ENCODE measurements at regions not wholly inside any gene's neighbourhood (a gene's known extent, or its start where the extent isn't known, plus 50 kb on each side); places are given as distances from the start of the nearest gene placed in this dataset.

- no peak for DNase-seq (ENCODE audit: extremely low read depth in 1 of 2, low read depth in 1 of 2)
These were observed 1451.0 kb upstream of the IGFBP7 start for GRCh38 chr4:58561170-58561569.

DNA sequence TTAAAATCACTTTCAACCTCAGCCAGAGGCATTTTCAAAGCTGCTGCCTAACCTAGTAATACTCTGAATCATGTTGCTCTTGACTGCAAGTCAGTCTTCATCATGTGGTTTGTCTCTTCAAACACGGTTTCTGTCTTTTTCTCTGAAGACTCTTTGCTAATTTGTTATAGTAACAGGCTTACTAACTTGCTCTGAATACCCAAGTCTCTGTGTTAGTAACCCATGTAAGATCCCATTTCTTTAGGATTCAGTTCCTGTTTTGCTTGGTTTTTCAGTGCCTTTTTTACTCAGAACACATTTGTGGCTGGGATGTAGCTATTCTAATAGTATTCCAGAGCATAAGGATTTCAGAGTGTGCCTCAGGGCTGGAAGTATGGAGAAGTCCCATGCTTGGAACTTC, 1450.6 kb upstream of the IGFBP7 start:
- DNase-seq (ENCODE audit: extremely low read depth in 1 of 2, low read depth in 1 of 2), result no peak

DNA sequence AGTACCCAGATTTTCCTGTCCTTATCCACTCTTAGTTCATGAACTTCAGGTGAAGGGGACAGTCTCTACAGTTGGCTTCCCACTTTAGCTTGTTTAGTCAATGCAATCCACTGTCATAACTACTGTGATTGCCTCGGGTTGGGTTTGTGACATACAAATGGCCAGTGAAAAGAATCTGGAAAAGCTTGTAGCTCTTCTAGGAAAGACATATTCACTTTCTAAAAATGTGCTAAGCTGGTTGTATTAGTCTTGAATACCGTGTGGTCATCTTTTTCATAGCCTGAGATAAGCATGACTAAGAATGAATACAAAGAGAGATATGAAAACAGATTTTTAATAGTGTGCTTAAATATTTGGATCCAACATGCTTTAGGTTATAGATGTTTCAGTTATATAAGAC, 1443.5 kb upstream of the IGFBP7 start:
- no peak for DNase-seq (ENCODE audit: extremely low read depth in 1 of 2, low read depth in 1 of 2)

GRCh38 chr4:58553031-58553430, 1442.8 kb upstream of the IGFBP7 start:
- DNase-seq (ENCODE audit: extremely low read depth in 1 of 2, low read depth in 1 of 2), result no peak

DNA sequence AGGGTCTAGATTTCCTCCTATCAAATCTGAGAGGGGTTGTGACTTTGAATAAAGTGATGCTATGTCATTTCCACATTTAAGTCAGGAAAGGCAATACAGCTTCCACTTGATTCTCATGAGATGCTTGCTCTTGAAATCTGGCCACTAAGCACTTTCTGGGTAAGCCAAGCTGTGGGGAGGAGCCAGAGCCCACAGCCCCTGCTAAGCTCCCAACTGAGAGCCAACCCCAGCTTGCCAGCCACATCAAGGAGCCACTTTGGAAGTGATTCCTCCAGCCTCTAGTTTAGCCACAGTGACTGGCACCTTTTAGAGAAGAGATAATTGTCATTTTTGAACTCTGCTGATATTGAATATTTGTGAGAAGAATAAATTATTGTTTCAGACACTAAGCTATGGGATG, 1441.5 kb upstream of the IGFBP7 start:
- DNase-seq (ENCODE audit: extremely low read depth in 1 of 2, low read depth in 1 of 2), result no peak

DNA sequence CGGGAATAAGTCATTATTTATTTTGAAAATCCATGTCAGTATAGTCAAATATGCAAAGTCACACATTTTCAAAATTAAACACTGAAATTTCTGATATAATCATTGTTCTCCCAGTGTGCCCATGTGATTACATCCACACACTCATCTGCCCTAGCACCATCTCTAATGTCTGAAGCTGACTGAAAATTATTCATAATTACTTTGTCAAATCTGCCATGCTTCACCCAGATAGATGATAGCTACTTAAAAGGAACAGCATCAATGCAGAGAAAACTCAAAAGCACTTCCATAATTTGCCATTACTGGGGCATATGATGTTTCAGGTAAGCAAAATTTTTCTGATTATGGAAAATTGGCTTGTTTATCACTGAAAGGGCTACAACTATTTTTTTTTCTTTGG, 1433.3 kb upstream of the IGFBP7 start:
- DNase-seq (ENCODE audit: extremely low read depth in 1 of 2, low read depth in 1 of 2), result no peak

- no peak for DNase-seq (ENCODE audit: extremely low read depth in 1 of 2, low read depth in 1 of 2)
These were observed 1431.7 kb upstream of the IGFBP7 start for GRCh38 chr4:58541926-58542325.

GRCh38 chr4:58522765-58523382, 1412.7 kb upstream of the IGFBP7 start:
- DNase-seq (ENCODE audit: extremely low read depth in 1 of 2, low read depth in 1 of 2), result no peak

GRCh38 chr4:58515226-58515625, 1405.0 kb upstream of the IGFBP7 start:
- no peak for DNase-seq (ENCODE audit: extremely low read depth in 1 of 2, low read depth in 1 of 2)

DNA sequence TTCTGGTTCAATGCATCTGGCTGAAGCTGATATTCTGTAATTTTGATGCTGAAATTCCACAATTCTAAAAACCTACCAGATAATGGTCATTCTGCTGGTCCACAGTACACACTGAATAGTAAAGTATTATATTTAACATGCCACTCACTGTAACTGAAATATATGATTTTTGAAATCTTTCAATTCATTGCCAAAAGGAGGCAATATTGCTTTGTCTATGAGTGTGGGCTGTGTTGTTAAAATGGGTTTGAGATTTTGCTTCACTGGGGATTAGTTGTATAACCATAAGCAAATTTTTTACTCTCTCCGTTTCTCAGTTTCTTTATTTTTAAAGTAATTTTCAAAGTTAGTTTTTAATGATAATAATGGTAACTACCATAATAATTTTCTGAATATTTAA, 1404.1 kb upstream of the IGFBP7 start:
- DNase-seq (ENCODE audit: extremely low read depth in 1 of 2, low read depth in 1 of 2), result no peak

- DNase-seq (ENCODE audit: extremely low read depth in 1 of 2, low read depth in 1 of 2), result no peak
These were observed 1400.5 kb upstream of the IGFBP7 start for GRCh38 chr4:58510652-58511051.

GRCh38 chr4:58507079-58507478, 1396.9 kb upstream of the IGFBP7 start:
- DNase-seq (ENCODE audit: extremely low read depth in 1 of 2, low read depth in 1 of 2), result no peak

DNA sequence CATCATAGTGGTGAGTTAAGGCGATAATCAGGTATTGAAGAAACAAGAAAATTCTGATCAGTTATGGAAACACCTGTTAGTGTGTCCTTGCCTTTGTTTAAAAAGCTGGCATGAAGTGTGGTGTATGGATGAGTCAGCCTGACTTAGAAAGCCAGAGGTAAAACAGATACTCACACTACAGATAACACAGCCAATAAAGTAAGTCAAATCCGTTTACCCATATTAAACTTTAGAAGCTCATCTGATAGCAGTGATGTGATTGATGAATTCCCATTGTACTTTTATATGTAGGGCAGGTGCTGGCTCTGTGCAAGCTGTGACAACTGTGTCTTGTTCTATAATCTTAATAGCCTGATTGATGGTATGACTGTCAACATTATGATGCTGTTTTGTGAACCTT, 1392.7 kb upstream of the IGFBP7 start:
- no peak for DNase-seq (ENCODE audit: extremely low read depth in 1 of 2, low read depth in 1 of 2)

- no peak for DNase-seq (ENCODE audit: extremely low read depth in 1 of 2, low read depth in 1 of 2)
These were observed 1389.0 kb upstream of the IGFBP7 start for GRCh38 chr4:58499182-58499581.

- DNase-seq (ENCODE audit: extremely low read depth in 1 of 2, low read depth in 1 of 2), result no peak
These were observed 1381.4 kb upstream of the IGFBP7 start for GRCh38 chr4:58491620-58492019.

DNA sequence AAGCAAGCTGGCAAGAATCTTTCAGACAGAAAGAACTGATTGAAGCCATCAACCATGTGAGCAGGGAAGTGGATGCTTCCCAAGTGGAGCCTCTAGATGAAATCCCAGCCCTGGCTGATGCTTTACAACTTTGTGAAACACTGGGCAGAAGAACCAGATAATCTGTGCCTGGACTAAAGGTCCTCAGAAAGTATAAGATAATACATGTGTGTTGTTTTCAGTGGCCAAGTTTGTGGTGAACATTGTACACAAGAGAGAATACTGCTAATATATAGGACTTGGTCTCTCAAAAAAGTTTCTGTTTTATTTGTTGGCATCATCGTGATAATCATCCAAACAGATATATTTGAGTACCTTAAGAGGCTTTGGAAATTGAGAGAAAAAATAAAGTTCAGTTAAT, 1367.8 kb upstream of the IGFBP7 start:
- no peak for DNase-seq (ENCODE audit: extremely low read depth in 1 of 2, low read depth in 1 of 2)

DNA sequence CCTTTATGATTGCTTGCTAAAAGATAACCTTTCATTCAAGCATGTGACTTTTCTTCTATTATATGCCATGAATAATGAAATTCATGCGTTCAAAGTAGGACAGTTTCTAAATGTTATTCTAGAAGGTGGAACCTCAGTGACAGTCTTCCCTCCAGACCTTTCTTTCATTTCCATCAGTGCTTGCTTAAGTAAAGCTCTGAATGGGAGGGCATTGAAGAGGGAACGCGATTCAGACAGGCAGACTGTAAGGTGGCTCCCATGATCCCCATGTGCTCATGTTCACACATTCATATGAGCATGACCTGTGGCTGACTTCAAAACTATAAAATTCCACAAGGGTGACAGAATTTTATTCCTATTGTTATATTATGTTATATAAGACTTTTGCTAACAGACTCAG, 1367.3 kb upstream of the IGFBP7 start:
- no peak for DNase-seq (ENCODE audit: extremely low read depth in 1 of 2, low read depth in 1 of 2)

- DNase-seq (ENCODE audit: extremely low read depth in 1 of 2, low read depth in 1 of 2), result no peak
These were observed 1364.9 kb upstream of the IGFBP7 start for GRCh38 chr4:58475097-58475496.

GRCh38 chr4:58465031-58465430, 1354.8 kb upstream of the IGFBP7 start:
- no peak for DNase-seq (ENCODE audit: extremely low read depth in 1 of 2, low read depth in 1 of 2)

DNA sequence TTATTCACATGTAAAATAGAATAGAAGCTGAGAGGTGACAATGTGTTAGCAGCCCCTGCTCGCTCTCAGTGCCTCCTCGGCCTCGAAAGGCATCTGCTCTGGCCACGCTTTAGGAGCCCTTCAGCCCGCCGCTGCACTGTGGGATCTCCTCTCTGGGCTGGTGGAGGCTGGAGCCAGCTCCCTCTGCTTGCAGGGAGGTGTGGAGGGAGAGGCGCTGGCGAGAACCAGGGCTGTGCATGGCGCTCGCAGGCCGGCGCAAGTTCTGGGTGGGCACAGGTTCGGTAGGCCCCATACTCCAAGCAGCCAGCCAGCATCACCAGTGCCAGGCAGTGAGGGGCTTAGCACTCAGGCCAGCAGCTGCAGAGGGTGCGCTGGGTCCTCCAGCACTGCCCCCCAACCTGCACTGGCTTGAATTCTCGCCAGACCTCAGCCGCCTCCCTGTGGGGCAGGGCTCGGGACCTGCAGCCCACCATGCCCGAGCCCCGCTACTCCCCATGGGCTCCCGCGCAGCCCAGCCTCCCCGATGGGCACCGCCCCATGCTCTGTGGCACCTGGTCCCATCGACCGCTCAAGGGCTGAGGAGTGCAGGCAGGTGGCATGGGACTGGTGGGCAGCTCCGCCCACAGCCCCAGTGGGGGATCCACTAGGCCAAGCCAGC, 1346.7 kb upstream of the IGFBP7 start:
- no peak for DNase-seq (ENCODE audit: extremely low read depth in 1 of 2, low read depth in 1 of 2)

- no peak for DNase-seq (ENCODE audit: extremely low read depth in 1 of 2, low read depth in 1 of 2)
These were observed 1343.8 kb upstream of the IGFBP7 start for GRCh38 chr4:58453956-58454355.

- no peak for DNase-seq (ENCODE audit: extremely low read depth in 1 of 2, low read depth in 1 of 2)
These were observed 1341.5 kb upstream of the IGFBP7 start for GRCh38 chr4:58451707-58452106.

GRCh38 chr4:58435871-58436270, 1325.7 kb upstream of the IGFBP7 start:
- DNase-seq (ENCODE audit: extremely low read depth in 1 of 2, low read depth in 1 of 2), result no peak
